Fibroblast of mammary gland (primary cell): ENCODE measurements at regions not wholly inside any gene's neighbourhood (a gene's known extent, or its start where the extent isn't known, plus 50 kb on each side); places are given as distances from the start of the nearest gene placed in this dataset.

Experiments
- DNase-seq: peaks from one replicate; pipeline ENCODE4 v3.0.0-alpha.2; 2010; ENCODE audit warnings: low read depth
- H3K4me3 ChIP-seq: 2 replicates; pipeline ENCODE4 v1.5.1; 2011; ENCODE audit warnings: low read depth, mild to moderate bottlenecking, low read length, moderate library complexity; ENCODE audit not compliant: control insufficient read depth
- CTCF ChIP-seq: conservative IDR thresholded peaks from 2 replicates; pipeline ENCODE4 v1.5.1; 2011; ENCODE audit warnings: low read depth, low read length, inconsistent platforms; ENCODE audit not compliant: control insufficient read depth, insufficient read depth

GRCh38 chr21:23016617-23017016 is 2018.4 kb downstream of the NCAM2 start:
- no peak for DNase-seq
- TF ChIP-seq CTCF: no peak
- H3K4me3 ChIP-seq: no peak overlapping the region

DNA sequence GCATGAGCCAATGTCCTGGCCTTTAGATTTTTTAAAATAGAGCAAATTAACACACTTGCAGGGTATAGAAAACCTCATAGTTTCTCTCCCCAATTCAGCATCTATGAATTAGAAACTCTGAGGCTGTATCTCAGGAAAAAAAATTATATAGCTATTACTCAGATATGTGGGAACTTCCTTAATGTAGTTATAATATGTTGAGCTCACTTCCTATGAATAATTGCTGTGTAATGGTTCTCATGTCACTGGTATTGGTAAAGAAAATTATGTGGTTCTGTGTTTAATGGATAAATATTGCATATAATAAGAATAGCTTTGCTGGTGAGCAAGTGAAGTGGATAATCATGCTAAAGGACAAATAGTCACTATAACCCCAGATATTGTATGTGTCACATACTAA is 2019.8 kb downstream of the NCAM2 start:
- DNase-seq: no peak
- H3K4me3 ChIP-seq: no peak overlapping the region
- no peak for TF ChIP-seq CTCF

DNA sequence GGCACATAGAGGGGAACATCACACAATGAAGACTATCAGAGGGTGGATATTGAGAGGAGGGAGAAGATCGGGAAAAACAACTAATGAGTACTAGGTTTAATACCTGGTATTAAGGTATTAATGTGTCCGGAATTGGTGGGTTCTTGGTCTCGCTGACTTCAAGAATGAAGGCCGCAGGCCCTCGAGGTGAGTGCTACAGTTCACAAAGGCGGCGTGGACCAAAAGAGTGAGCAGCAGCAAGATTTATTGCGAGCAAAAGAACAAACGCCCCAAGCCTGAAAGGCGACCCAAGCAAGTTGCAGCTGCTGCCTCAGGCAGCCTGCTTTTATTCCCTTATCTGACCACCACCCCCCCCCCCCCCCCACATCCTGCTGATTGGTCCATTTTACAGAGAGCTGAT is 2022.8 kb downstream of the NCAM2 start:
- H3K4me3 ChIP-seq: no peak overlapping the region
- TF ChIP-seq CTCF: no peak
- DNase-seq: no peak

GRCh38 chr21:23021481-23021880 is 2023.3 kb downstream of the NCAM2 start:
- no peak for TF ChIP-seq CTCF
- no peak for DNase-seq
- H3K4me3 ChIP-seq: no peak overlapping the region

DNA sequence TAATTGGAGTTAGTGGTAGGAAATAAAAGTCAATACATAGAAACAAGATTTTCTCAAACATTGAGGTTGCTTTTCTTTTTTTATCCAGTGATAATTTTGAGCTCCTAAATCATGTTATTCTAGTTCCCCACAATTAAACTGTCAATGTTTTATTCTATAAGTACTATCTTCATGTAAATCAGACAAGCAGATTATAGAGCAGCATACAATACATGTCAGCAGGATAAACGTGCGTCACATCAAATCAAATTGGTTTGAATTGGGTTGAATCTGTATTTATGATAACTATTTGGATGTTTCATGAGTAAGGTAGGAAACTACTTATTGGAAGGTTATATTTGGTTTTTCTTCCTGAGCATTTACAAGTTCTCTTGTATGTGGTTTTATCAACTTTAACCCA is 2028.7 kb downstream of the NCAM2 start:
- no peak for TF ChIP-seq CTCF
- no peak for DNase-seq
- H3K4me3 ChIP-seq: no peak overlapping the region

DNA sequence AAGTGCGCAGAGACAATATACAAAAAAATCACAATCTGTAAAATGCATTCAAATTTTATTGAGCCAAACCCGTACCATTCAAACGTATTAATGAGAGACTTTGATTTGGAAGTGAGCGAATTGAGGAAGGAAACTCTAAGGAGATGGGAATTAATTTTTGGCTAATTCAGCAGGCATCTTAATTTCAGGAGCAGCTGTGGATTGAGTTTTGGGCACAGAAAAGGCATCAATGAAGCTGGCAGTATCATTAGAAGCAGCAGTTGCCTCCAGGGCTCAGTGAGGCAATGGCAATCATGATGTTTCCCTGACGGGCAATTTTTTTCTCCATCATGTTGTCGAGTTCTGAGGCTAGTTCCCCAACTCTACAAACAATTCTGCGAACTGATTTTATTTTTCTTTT is 2041.6 kb downstream of the NCAM2 start:
- DNase-seq: no peak
- no peak for TF ChIP-seq CTCF
- no peak overlapping the region for H3K4me3 ChIP-seq

DNA sequence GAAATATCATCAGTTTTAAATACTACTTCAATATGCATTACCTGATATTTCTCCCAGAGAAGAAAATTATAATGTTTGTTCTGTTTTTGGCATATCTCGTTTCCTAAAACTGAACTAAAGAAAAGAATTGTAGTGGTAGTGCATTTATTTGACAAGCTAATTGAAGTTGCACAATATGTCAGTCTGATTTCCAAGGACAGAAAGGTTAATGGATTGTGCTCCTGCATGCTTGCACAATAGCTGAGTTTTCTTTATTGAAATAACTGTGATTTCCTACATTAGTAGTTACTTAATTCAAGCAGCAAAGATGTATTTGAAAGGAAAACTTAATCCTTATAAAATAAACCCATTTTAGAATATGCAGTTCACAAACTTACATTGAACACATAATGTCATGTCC is 2047.7 kb downstream of the NCAM2 start:
- H3K4me3 ChIP-seq: no peak overlapping the region
- no peak for TF ChIP-seq CTCF
- DNase-seq: no peak
